AG09319 (cell line): ENCODE measurements at regions not wholly inside any gene's neighbourhood (a gene's known extent, or its start where the extent isn't known, plus 50 kb on each side); places are given as distances from the start of the nearest gene placed in this dataset.

Experiments
- DNase-seq: peaks from one replicate; pipeline ENCODE4 v3.0.0-alpha.2; 2010; ENCODE audit warnings: low read depth; ENCODE audit errors: extremely low read depth
- CTCF ChIP-seq: IDR thresholded peaks from 2 replicates; pipeline ENCODE4 v1.5.1; 2011; ENCODE audit warnings: low read depth, mild to moderate bottlenecking, inconsistent platforms, low read length, moderate library complexity

GRCh38 chr20:22257912-22258311, 326.5 kb downstream of the FOXA2 start:
- TF ChIP-seq CTCF = no peak
- DNase-seq = no peak

GRCh38 chr20:22248051-22248667, 336.2 kb downstream of the FOXA2 start:
- peak; percentile 37 for TF ChIP-seq CTCF
- DNase-seq = no peak

DNA sequence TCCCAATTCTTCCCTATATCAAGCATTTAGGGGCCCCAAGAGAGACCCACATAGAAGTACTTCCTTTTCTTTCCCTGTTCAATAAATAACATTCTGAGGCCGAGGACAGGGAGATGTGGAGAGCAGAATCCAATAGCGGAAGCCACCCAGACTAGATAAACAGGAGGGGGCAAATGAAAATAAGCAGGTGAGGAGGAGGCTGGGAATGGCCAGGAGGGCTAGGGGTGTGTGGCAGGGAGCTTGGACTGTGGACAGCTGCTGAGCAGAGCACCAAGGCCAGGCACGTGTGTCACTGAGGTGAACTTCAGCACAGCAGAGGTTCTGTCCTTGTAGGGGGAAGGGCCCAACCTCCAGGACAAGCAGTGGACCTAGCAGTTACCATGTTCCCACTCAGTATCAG, 339.2 kb downstream of the FOXA2 start:
- DNase-seq = no peak
- no peak for TF ChIP-seq CTCF

DNA sequence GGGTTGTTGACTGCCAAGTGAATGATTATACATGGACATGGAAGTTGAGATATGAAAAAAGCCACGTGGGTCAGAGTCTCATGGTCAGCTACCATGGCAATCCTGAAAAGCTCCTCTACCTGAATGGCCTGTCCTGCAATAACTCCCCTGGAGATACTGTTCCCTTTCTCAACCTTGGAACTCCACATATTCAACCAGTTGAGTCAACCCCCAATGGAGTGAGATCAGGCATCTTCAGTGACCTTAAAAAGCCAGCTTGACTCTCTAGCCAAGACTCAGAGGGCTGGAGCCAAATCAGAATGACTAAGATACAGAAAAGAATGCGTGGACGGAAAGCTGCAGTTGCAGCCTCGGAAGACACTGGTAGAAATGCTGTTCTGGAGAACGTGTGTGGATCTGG, 341.3 kb downstream of the FOXA2 start:
- no peak for DNase-seq
- no peak for TF ChIP-seq CTCF

DNA sequence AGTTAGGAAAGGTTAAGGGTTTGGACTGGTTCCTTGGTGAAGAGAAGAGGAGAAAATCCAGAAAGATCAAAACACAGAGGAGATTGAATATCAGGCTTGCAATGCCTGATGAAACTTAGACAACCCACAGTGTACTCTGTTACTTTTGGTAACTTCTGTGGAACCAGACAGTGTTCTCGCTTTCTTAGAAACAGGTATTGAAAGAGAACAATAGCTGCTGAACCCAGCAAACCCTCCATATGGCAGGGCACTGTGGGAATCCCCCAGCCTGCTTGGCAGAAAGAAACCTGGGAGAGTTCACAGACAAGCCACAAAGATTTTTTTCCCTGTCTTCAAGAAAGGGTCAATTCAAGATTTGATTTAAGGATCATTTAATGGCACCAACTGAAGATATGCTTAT, 342.8 kb downstream of the FOXA2 start:
- TF ChIP-seq CTCF = no peak
- no peak for DNase-seq

DNA sequence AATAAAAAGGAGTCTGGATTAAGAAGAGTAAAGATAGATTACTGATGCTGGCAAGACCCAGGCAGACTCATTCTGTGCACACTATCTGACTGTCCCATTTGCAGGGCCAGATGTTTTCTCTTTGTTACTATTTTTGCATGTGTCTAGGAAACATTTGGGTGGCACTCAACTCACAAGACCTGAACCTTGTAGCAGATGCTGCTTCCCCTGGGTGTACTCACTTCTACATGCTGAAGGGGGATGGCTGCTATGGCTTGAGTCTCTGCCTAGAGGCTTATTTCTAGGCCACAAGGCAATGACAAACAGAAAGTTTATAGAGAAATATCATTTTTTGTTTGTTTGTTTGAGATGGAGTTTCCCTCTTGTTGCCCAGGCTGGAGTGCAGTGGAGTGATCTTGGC, 351.4 kb downstream of the FOXA2 start:
- no peak for TF ChIP-seq CTCF
- DNase-seq = no peak

GRCh38 chr20:22232473-22232872, 351.9 kb downstream of the FOXA2 start:
- TF ChIP-seq CTCF = no peak
- no peak for DNase-seq
